ENCODE measurements at regions not wholly inside any gene's neighbourhood (a gene's known extent, or its start where the extent isn't known, plus 50 kb on each side); places are given as distances from the start of the nearest gene placed in this dataset.

- no peak for TF ChIP-seq CTCF (IDR thresholded peaks at IDR 0.05)
Observed at GRCh38 chr1:163747261-163747660, 425.5 kb downstream of the NUF2 start.

- no peak for TF ChIP-seq CTCF (IDR thresholded peaks at IDR 0.05)
Observed at GRCh38 chr1:163747855-163748254, 426.1 kb downstream of the NUF2 start.

- no peak for TF ChIP-seq CTCF (IDR thresholded peaks at IDR 0.05)
Observed at GRCh38 chr1:163758977-163759670, 437.4 kb downstream of the NUF2 start.

GRCh38 chr1:163761898-163762297, 440.1 kb downstream of the NUF2 start:
- TF ChIP-seq CTCF (IDR thresholded peaks at IDR 0.05) = no peak

GRCh38 chr1:163766257-163766918, 444.6 kb downstream of the NUF2 start:
- TF ChIP-seq CTCF (IDR thresholded peaks at IDR 0.05) = no peak

- TF ChIP-seq CTCF (IDR thresholded peaks at IDR 0.05) = no peak
Observed at GRCh38 chr1:163768576-163768975, 446.8 kb downstream of the NUF2 start.

- TF ChIP-seq CTCF (IDR thresholded peaks at IDR 0.05) = no peak
Observed at GRCh38 chr1:163770265-163770664, 448.5 kb downstream of the NUF2 start.

Data from LNCAP (cell line).